ENCODE measurements at regions not wholly inside any gene's neighbourhood (a gene's known extent, or its start where the extent isn't known, plus 50 kb on each side); places are given as distances from the start of the nearest gene placed in this dataset.

DNA sequence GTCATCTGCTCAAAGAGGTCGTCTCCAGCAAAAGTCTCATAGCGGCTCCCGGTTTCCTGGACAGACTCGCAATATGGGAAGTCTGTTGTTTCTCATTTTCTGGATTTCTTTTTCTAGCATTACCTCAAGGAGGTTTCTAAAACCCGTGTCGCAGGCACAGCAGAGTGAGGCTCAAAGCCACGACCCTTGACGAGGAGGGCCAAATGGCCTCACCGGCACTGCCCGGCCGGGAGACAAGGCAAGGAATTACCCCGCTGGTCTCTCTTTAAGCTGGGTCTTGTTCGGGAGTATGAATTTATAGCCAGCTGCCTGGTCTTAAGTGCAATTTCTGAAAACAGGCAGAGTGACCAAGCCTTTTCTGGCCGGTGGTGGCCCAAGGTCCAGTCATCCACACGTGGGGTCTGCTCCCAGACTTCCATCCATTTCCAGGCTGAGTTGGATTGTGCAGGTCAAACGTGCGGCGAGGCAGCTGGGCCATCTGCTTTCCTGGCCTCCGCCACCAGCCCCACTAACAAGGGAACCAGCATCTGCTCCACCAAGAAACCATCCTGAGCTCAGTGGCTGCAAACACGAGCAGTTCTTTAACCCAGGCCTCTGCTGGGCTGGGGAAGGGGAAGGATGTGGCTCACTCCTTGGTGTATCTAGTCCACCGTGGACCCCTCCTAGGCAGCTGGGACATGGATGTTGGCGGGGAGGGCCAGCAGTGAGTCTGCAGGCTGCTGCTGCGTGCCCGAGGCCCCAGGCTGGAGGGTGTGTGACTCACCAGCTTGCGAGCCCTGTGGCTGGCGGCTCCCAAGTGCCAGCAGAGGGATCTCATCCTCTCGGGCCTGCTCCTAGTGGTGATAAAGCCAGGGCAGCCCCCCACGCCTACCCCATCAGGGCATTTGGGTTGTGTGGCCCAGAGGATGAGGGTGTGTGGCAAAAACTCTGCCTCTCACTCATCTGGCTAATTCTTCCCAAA, 55.6 kb upstream of the COL5A1 start:
- Histone ChIP-seq H3F3A (ENCODE audit: low read depth) (no peaks in the 10 kb centered on the region), H4K20me1 (ENCODE audit: low read depth) (no peaks in the 10 kb centered on the region), H3K27ac (no peak overlapping the region), H3K9me3 (ENCODE audit: low read depth) (no peaks in the 10 kb centered on the region), H2AFZ (replicated peaks) (no peak overlapping the region), H3K4me3 (no peak overlapping the region), H3K4me2 (no peak overlapping the region), H3K4me1 (no peaks in the 10 kb centered on the region), H3K36me3 (no peaks in the 10 kb centered on the region), H3K27me3 (no peaks in the 10 kb centered on the region), H3K9ac (no peak overlapping the region), H3K79me2 (ENCODE audit: low read depth) (no peaks in the 10 kb centered on the region)
- Mint-ChIP-seq H3K27me3 (ENCODE audit: insufficient read depth, low read depth) (peaks cover 4% of the 10 kb centered on the region), H3K9me3 (no peaks in the 10 kb centered on the region), H3K36me3 (no peaks in the 10 kb centered on the region), H3K4me1 (peaks cover 6% of the 10 kb centered on the region), H3K27ac (no peak overlapping the region), H3K4me3 (no peak overlapping the region)
- no peak for TF ChIP-seq EZH2phosphoT487 (IDR thresholded peaks at IDR 0.05)
- TF ChIP-seq EZH2 (IDR thresholded peaks at IDR 0.05) = no peak
- no peak for DNase-seq (ENCODE audit: low spot score)

DNA sequence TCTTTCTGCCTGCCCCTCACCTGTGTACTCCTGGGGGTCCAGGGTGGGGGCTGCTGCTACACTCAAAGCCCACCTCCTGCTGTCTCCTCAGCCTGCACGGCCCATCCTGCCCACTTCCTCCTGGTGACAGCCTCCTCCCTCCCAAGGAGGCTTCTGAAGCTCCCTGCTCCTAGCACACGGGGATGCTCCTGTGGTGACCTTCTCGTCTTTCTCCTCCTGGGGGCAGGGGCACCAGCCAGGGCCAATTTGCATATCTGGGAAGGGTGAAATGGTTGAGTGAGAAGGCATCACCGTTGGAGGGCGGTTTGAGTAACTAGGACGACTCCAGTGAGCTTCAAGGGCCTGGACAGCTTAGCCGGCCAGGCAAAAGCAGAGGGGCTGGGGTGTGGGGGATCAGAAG, 51.9 kb upstream of the COL5A1 start:
- H3K79me2 ChIP-seq (ENCODE audit: low read depth) = no peaks in the 10 kb centered on the region
- no peak overlapping the region for H3K4me3 ChIP-seq
- Mint-ChIP-seq H3K4me3 (no peak overlapping the region), H3K27ac (peak overlapping the region; percentile 21), H3K27me3 (ENCODE audit: insufficient read depth, low read depth) (peaks cover 11% of the 10 kb centered on the region), H3K9me3 (no peaks in the 10 kb centered on the region), H3K4me1 (peaks cover 16% of the 10 kb centered on the region), H3K36me3 (no peaks in the 10 kb centered on the region)
- H3K9ac ChIP-seq = no peak overlapping the region
- peak overlapping the region; percentile 17 for H2AFZ ChIP-seq (replicated peaks)
- no peaks in the 10 kb centered on the region for H3K36me3 ChIP-seq
- no peak overlapping the region for H3K27ac ChIP-seq
- TF ChIP-seq, protein P1, sequence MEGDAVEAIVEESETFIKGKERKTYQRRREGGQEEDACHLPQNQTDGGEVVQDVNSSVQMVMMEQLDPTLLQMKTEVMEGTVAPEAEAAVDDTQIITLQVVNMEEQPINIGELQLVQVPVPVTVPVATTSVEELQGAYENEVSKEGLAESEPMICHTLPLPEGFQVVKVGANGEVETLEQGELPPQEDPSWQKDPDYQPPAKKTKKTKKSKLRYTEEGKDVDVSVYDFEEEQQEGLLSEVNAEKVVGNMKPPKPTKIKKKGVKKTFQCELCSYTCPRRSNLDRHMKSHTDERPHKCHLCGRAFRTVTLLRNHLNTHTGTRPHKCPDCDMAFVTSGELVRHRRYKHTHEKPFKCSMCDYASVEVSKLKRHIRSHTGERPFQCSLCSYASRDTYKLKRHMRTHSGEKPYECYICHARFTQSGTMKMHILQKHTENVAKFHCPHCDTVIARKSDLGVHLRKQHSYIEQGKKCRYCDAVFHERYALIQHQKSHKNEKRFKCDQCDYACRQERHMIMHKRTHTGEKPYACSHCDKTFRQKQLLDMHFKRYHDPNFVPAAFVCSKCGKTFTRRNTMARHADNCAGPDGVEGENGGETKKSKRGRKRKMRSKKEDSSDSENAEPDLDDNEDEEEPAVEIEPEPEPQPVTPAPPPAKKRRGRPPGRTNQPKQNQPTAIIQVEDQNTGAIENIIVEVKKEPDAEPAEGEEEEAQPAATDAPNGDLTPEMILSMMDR (IDR thresholded peaks at IDR 0.05) = no peak
- no peak for TF ChIP-seq EZH2phosphoT487 (IDR thresholded peaks at IDR 0.05)
- TF ChIP-seq EZH2 (IDR thresholded peaks at IDR 0.05) = no peak
- no peaks in the 10 kb centered on the region for H3K9me3 ChIP-seq (ENCODE audit: low read depth)
- no peaks in the 10 kb centered on the region for H3K27me3 ChIP-seq
- no peaks in the 10 kb centered on the region for H4K20me1 ChIP-seq (ENCODE audit: low read depth)
- H3K4me2 ChIP-seq = no peak overlapping the region
- H3K4me1 ChIP-seq = no peaks in the 10 kb centered on the region
- H3F3A ChIP-seq (ENCODE audit: low read depth) = no peaks in the 10 kb centered on the region
- no peak for DNase-seq (ENCODE audit: low spot score)

DNA sequence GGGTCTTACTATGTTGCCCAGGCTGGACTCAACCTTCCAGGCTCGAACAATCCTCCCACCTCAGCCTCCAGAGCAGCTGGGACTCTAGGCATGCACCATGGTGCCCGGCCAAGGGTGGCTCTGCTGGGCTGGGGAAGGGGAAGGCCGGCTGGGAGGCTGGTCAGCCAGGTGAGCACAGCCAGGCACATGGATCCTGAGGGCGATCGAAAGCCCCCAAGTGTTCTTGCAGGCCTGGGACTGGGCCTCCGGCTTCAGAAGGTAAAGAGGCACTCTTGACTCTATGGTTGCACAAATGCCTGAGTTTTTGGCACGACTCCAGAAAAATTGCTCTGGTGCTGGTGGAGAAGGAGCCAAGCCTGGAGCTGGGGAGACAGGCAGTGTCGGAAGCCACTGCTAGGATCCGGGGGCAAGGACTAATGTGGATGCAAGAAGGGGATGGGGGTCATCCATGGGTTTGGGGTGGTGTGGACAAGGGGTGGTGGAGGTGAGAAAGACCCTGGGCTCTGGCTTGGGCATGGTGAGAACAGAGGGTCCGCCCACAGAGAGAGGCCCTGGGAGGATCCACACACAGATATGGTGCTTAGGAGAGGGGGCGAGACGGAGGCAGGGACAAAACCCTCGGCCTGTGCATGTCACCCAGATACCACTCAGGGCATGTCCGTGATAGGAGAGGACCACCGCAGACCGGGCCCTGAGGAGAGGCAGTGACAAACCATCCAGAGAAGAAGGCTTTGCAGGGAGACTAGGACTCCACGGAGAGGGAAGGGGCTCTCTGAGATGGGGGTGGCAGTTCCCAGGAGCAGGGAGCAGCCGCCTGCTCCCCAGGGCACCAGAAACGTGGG, 51.1 kb upstream of the COL5A1 start:
- H2AFZ ChIP-seq (replicated peaks) = no peak overlapping the region
- Mint-ChIP-seq H3K4me3 (peak overlapping the region; percentile 14), H3K36me3 (no peaks in the 10 kb centered on the region), H3K27ac (no peak overlapping the region), H3K27me3 (ENCODE audit: insufficient read depth, low read depth) (peaks cover 11% of the 10 kb centered on the region), H3K9me3 (peaks cover 1% of the 10 kb centered on the region), H3K4me1 (peaks cover 16% of the 10 kb centered on the region)
- H3K4me1 ChIP-seq = no peaks in the 10 kb centered on the region
- no peaks in the 10 kb centered on the region for H3K79me2 ChIP-seq (ENCODE audit: low read depth)
- DNase-seq (ENCODE audit: low spot score) = no peak
- H3K9ac ChIP-seq = no peak overlapping the region
- no peak overlapping the region for H3K4me2 ChIP-seq
- no peak overlapping the region for H3K27ac ChIP-seq
- H3K9me3 ChIP-seq (ENCODE audit: low read depth) = no peaks in the 10 kb centered on the region
- H3K4me3 ChIP-seq = no peak overlapping the region
- H3F3A ChIP-seq (ENCODE audit: low read depth) = peaks cover 1% of the 10 kb centered on the region
- no peaks in the 10 kb centered on the region for H3K27me3 ChIP-seq
- no peaks in the 10 kb centered on the region for H4K20me1 ChIP-seq (ENCODE audit: low read depth)
- no peaks in the 10 kb centered on the region for H3K36me3 ChIP-seq
- no peak for TF ChIP-seq EZH2phosphoT487 (IDR thresholded peaks at IDR 0.05)
- TF ChIP-seq, protein P1 (IDR thresholded peaks at IDR 0.05) = no peak
- TF ChIP-seq EZH2 (IDR thresholded peaks at IDR 0.05) = no peak
